GM04503 (cell line): ENCODE measurements at regions not wholly inside any gene's neighbourhood (a gene's known extent, or its start where the extent isn't known, plus 50 kb on each side); places are given as distances from the start of the nearest gene placed in this dataset.

ENCODE experiments used
- DNase-seq: peaks from one replicate; pipeline ENCODE4 v3.0.0-alpha.2; 2012; ENCODE audit warnings: low read depth

DNA sequence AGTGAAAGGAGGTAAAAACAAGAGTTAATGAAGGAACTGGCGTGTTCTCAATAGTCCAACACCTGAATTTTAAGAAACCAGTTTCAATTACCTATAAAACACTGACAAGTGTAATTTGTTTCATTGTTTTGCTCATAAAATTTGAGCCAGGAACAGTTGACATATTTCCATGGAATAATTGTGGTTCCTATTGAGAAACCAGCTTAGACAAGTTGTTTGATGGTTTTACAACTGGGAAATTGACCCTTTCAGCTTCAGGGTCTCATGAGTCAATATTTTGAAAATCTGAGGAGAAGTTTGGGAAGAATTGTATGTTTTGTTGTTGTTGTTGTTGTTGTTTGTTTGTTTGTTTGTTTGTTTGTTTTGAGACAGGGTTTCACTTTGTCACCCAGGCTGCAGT is 69.1 kb upstream of the GADD45A start:
- DNase-seq: no peak

DNA sequence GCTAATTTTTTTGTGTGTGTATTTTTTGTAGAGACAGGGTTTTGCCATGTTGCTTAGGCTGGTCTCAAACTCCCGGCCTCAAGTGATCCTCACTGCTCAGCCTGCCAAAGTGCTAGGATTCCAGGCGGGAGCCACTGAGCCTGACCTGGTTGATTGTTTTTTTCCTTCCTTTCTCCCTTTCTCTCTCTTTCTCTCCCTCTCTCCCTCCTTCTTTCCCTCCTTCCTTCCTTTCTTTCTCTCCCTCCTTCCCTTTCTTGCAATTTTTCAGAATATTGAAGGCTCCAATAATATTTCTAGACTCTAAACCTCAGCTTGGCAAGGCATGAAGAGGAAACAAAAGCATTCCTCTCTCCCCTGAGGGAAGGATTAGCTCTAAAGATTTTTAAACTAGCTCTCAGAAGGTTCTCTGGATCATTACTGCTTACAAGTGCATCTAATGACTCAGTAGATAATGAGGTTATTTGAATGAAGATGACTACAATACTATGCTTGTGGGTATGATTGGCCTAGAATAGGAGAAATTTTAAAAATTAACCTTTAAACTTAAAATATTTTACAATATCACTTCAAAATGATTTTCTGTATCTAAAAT is 68.5 kb upstream of the GADD45A start:
- DNase-seq: no peak

DNA sequence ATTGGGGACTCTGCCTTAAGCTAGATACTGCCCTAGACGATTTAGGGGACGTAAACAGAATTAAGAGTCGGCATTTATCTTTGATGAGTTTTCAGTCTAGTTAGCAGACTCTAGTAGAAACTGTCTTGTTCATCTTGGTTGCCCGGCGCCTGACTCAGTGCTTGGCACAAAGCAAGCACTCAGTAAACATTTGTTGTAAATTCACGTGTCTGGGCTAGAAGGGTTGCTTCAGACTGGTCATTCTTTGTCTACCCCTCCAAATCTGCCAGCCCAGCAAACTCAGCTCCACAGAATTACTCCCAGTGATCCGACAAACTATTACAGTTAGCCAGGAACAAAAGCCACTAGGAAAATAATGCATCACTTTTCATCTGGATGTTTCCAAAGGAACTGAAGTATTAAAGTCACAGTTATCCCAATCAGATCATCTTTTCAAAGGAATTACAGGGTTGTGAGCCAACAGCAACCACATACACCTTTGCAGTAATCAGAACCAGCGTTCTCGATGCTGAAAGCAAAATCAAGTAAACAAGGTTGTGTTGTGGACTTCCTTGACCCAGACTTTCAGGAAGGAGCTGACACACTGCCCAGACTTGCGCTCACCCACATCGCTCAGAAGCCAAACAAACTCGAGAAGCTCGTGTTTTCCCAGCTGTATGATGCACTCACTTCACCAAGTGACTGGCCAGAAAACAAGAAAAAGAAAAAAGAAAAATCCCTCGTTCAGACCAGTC is 66.5 kb upstream of the GADD45A start:
- DNase-seq: peak; percentile 76

DNA sequence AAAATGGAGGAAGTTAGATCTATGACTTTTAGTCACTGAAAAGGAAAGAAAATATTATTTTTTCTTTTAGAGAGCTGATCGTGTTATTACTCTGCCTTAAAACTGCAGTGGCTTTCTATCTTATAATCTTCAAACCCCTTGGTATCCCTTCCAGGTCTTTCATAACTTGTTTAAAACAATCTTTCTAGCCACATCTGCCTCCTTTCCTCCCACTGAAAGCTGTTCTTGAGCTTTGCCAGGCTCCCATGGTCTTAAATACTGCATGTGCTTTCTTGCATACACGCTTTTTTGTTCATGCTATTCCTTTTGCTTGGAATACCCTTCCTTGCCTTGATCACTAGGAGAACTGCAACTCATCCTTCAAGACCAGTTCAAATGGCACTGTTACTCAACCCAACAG is 65.9 kb upstream of the GADD45A start:
- no peak for DNase-seq

DNA sequence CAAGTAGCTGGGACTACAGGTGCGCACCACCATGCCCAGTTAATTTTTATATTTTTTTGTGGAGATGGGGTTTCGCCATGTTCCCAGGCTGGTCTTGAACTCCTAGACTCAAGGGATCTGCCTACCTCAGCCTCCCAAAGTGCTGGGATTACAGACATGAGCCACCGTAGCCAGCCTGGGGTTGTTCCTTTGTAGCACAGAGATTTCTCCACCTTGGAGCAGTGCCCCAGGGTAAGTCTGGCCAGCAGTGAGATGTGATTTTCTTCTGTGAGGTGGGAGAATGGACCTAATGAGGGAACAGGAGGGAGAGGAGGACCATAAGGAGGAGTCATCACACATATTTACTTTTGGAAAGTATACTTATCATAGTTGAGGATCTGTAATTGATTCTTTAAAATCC is 61.1 kb upstream of the GADD45A start:
- no peak for DNase-seq

DNA sequence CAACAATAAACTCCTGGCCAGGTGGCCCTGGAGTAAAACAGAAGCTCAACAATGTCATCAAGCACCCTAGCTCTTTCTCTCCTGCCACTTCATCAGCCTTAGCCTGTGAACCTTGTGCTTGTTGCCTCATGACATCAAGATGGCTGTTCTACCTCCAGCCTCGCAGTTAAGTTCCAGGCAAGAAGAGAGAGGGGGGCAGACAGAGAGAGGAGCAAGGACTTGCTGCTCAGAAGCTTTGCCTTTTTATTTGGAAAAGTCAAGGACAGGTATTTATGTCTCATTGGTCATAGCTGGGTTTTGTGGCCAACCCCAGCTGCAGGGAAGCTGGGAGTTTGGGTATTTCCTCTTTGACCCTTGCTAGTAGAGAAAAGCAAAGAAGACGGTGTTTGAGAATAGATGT is 60.3 kb upstream of the GADD45A start:
- no peak for DNase-seq

DNA sequence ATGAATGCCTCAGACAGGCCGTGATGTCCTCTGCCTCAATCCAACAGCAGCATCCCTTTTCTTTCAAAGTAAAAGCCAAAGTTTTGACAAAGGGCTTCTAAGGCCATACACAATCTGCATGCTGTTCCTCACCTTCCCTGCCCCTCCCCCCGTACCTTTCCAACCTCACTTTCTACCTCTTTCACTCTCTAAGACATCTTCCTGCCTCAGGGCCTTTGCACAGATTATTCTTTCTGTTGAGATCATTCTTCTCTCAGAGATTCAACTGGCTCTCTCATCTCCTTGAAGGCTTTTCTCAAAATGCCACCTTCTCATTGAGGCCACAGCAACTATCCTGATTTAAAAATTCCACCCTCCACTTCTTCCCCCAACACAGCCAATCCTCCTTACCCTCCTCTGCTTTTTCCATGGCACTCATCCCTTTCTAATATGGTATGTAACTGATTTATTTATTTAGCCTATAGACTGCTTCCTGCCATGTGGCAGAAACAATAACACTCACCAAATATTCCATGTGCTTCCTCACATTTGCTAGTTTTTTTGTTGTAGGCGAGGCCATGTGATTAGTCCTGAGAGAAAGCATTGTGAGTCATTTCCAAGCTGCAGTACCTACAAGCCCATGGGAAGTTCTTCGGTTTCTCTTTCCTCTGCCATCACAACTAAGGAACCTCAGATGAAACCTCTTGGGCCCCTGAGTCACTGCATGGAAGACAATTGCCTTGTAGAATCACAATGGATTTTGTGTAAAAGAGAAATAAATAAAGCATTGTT is 58.7 kb upstream of the GADD45A start:
- no peak for DNase-seq

DNA sequence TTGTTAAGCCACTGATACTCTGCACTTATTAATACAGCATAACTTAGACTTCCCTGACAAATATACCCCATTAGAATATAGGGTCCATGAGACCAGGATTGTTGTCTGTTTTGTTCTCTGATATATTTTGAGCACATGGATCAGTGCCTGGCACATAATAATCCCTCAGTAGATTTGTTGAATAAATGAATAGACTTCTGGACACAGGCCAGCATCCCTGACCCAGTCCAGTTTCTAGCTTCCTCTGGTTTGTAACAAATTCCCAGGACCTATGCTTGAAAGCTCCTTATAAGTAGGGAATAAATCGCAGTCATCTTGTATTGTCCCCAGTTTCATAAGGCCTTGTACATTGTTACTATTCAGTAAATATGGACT is 58.2 kb upstream of the GADD45A start:
- DNase-seq: no peak

DNA sequence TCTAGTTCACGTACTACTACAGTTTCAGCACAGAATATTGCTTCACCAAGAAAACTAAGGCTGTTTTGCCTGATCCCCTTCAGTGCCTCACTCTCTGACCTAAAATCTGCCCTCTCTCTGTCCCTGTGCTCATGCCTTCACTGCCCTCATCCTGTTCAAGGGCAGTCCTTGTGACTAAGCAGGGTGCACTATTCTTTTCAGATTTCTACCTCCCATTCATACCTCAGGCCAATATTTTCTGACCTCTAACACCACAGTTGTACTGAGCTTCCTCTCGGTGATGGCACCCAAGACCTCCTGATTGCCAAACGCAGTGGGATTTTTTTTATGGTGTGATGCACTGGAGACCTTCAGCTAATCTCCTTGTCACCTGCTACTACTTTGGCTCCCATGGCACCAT is 57.7 kb upstream of the GADD45A start:
- no peak for DNase-seq

DNA sequence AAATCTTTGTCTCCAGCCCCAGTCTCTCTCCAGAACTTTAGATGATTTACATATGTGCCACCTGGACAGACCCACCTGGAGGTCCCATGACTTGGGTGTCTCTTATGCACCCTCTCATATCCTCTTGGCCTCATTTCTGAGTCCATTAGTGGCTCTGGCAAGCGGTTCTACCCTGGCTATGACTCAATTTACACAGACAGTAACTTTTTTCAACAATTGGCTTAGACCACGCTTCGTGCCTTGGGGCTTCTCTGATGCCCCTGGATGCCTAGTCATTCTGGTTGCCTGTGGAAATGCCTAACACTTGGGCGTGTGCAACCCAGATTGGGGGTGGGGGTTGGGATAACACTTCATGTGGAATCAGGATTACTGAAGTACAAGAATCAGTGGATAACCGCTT is 57.1 kb upstream of the GADD45A start:
- no peak for DNase-seq

DNA sequence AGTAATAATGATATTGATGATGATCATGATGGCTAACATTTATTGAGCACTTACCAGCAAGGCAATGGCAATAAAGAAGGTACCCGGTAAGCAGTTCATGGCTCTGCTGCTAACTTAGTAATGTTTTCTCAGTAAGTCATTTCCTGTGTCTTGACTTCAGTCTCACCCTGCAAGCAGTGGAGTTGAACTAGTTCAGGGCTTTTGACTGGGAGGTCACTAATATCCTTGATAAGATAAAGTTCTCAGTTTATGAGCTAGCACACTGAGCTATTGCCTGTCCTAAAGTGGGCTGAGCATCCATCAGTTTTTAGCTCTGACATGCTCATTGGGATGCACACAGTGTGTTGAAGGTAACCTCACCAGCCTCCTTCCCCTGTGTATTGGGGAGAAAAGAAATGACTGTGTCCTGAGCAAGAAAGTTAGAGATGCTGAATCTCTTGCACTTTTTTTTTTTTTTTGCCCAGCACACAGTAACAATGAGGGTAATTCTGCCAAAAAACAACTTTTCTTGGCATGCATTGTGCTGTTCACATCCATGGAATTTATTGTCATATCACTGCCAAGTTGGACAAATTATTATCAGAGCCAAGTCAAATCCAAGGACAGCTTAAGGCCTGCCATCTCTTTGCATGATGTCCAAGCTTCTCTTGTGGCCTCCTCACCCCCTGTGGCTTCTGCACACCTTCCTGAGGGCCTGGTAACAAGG is 55.5 kb upstream of the GADD45A start:
- DNase-seq: peak; percentile 72

DNA sequence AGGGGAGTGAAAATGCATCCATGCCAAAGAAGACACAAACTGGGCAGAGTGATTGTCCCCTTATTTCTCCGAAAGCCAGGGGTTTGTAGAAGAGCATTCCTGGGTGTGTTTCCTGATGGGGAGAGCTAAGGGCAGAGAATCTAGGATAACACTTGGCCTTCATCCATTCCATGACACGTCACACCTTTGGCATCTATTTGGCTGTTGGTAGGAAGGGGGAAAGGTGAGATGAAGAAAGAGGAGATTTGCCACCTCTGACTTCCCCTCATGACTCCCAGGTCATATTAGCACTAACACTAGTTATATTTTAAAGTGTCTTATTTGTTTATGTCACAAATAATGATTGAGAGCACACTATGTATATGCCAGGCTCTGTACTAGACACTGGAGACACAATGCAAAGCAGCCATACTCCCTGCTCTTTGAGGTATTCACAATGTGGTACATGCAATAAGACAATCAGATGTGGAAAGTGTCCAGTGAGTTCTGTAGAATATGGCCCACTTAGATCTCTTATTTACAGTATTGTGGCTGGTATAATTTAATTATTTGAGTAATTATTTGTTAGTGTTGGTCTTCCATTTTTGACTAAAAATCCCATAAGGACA is 54.5 kb upstream of the GADD45A start:
- no peak for DNase-seq

DNA sequence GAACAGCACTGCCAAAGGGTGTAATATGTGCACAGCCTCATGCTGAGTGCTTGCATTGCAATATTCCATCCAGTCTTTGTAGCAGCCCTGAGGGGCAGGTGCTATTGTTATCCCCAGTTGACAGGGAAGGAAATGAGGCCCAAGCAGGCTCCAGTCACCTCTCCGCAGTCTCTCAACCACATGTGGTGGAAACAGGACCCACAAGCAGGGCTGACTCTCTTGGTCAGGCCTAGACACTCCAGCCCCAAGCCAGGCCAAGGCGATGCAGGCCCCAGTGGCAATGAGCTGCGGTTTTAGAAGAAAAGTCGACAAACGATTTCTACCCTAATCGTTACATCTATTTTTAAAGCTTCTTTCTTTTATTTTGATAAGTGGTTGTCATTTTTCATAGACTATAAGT is 52.6 kb upstream of the GADD45A start:
- no peak for DNase-seq

DNA sequence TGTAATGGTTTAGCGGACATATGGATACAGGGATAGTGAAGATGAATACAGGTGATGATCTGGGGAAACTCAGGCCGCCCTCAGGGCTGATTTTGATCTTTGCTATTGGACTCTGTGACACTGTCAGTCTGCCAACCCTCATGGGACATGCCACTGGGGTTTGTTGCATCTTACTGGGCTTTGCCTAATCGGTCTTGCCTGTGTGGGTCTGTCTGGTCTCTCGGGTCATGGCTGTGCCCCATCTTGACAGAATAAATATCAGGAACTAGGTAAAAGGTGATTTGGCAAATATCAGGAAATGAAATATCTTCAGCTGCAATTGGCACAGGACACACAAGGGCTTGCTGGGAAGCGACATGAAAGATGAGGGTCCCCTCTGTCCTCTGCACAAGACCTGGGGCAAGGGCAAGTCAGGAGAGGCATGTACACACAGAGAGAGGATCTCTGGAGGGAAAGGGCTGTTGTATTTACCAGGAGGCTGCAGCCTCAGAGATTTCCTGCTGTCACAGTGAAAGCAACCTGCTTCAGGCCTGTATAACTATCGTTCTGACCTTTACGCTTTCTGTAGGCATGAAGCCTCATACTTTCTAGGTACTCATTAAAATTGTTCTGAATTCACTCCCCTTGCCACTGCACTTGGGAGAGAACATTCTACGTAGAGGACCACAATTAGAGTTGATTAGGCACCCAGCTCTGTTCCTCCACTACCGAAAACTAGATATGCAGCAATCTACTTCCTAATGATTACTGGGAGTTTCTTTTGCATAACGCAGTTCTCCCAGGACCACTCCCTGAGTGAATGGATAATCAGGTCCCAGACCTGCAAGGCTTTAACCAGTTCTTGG is 52.0 kb upstream of the GADD45A start:
- DNase-seq: no peak

DNA sequence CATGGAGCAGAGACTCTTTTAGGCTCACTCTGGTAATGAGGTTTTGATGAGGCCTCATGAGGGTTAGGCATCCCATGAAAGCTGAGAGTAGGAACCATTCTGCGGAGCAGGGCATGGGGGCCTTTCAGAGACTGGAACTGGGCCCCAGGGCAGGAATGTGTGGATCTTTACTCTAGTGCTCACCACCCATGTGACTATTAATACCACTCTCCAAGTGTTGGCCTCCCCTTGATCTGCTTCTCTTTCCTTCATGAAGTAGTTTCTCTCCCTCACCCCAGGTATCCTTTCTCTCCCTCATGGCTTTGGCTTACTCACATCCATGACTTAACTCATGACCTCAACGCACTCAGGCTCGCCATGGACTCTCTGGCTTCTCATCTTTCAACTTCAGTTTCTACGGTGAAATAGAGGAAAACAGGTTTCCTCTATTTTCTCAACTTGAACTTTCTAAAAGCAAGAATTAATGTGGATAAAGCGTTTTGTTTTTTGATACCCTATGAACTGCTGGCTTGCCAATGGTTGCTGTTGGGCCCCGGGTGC is 50.5 kb upstream of the GADD45A start:
- DNase-seq: no peak

DNA sequence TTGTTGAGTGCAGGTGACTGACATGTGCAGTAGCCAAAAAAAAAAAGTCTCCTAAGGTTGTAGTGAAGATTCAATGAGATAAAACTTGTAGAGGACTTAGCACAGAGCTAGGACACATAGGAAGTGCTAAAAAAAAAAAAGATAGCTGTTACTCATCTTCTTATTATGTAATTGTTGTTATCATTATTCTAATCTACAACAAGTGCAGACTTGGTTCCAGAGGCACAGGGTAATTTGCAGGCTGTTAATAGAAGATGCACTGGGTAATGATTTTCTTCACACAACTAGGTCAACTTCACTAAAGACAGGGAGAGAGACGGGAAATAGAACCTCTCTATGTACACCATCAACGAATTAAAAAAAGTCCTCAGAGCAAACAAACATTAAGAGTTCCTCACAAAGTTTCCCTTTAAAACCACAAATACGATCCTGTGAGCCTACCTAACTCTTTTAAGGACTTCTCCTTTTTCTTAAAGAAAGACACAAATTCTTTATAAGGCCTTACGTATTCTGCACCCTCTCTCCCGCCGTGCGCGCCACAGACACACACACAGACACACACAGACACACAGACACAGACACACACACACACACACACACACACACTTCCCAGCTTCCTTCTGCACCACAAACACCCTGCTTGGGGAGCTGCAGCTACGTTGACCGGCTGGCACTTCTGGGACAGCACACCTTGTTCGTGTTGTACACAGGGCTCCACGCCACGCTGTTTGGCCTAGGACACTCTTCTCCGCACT is 49.8 kb upstream of the GADD45A start:
- no peak for DNase-seq
